Gastroesophageal sphincter (tissue), 3 donors: ENCODE measurements at regions not wholly inside any gene's neighbourhood (a gene's known extent, or its start where the extent isn't known, plus 50 kb on each side); places are given as distances from the start of the nearest gene placed in this dataset.

Experiments
- EP300 ChIP-seq: sonication (generic); formaldehyde crosslinking; IDR thresholded peaks from one replicate; pipeline ENCODE4 v1.6.1; 2017; ENCODE audit warnings: antibody characterized with exemption, mild to moderate bottlenecking
- POLR2A ChIP-seq, 2 donors: fragments of 450-650 bp; IDR thresholded peaks; one replicate each; pipeline ENCODE4 v1.6.1; 2017; ENCODE audit warnings: antibody characterized with exemption in 2 of 2, mild to moderate bottlenecking in 2 of 2, moderate library complexity in 1 of 2
- POLR2AphosphoS5 ChIP-seq: sonication (generic); formaldehyde crosslinking; IDR thresholded peaks from one replicate; pipeline ENCODE4 v1.6.1; 2017; ENCODE audit warnings: antibody characterized with exemption
- TF ChIP-seq, protein P1 (sequence below), 4 experiments: fragments of 200-600 bp in 2 of 4; fragments of 450-650 bp in 2 of 4; sonication (generic) in 1 of 4; IDR thresholded peaks; one replicate each; pipeline ENCODE4 v1.5.1; 2017 to 2019; ENCODE audit warnings: antibody characterized with exemption in 4 of 4, mild to moderate bottlenecking in 2 of 4, moderate library complexity in 2 of 4

DNA sequence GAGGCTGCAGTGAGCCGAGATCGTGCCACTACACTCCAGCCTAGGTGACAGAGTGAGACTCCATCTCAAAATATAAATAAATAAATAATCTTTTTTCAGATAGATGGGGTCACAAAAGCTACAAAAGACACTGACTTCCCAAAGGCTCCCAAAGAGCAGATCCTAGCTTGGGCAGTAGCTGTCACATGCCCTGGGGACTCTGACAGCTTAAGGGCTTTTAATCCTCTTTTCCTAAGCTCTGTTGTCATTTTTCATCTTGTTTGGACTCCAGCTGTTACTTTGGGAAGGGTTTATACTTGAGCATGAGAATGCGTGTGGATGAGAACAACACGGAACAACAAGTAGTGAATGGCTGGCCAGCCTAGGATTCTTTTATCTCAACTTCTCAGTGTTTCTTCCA is 231.7 kb downstream of the MZT1 start:
- TF ChIP-seq, protein P1, sequence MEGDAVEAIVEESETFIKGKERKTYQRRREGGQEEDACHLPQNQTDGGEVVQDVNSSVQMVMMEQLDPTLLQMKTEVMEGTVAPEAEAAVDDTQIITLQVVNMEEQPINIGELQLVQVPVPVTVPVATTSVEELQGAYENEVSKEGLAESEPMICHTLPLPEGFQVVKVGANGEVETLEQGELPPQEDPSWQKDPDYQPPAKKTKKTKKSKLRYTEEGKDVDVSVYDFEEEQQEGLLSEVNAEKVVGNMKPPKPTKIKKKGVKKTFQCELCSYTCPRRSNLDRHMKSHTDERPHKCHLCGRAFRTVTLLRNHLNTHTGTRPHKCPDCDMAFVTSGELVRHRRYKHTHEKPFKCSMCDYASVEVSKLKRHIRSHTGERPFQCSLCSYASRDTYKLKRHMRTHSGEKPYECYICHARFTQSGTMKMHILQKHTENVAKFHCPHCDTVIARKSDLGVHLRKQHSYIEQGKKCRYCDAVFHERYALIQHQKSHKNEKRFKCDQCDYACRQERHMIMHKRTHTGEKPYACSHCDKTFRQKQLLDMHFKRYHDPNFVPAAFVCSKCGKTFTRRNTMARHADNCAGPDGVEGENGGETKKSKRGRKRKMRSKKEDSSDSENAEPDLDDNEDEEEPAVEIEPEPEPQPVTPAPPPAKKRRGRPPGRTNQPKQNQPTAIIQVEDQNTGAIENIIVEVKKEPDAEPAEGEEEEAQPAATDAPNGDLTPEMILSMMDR (IDR thresholded peaks at IDR 0.05): no peak
- TF ChIP-seq POLR2AphosphoS5 (no peak), POLR2A (IDR thresholded peaks at IDR 0.05) (no peak), EP300 (no peak)
